ENCODE measurements at regions not wholly inside any gene's neighbourhood (a gene's known extent, or its start where the extent isn't known, plus 50 kb on each side); places are given as distances from the start of the nearest gene placed in this dataset.

GRCh38 chr2:881204-881918 is 69.3 kb upstream of the SNTG2 start:
- no peak overlapping the region for H3K27ac Mint-ChIP-seq (ENCODE audit: unreplicated experiment)
- no peaks in the 10 kb centered on the region for H3K9me3 Mint-ChIP-seq
- TF ChIP-seq CTCF (conservative IDR thresholded peaks at IDR 0.05): no peak
- peaks cover 5% of the 10 kb centered on the region for H3K4me1 Mint-ChIP-seq
- no peak for DNase-seq (ENCODE audit: low read depth, low spot score)
- H3K36me3 Mint-ChIP-seq (ENCODE audit: low read depth): no peaks in the 10 kb centered on the region
- H3K4me3 Mint-ChIP-seq: no peak overlapping the region
- H3K27me3 Mint-ChIP-seq (ENCODE audit: low read depth): peaks cover 24% of the 10 kb centered on the region

DNA sequence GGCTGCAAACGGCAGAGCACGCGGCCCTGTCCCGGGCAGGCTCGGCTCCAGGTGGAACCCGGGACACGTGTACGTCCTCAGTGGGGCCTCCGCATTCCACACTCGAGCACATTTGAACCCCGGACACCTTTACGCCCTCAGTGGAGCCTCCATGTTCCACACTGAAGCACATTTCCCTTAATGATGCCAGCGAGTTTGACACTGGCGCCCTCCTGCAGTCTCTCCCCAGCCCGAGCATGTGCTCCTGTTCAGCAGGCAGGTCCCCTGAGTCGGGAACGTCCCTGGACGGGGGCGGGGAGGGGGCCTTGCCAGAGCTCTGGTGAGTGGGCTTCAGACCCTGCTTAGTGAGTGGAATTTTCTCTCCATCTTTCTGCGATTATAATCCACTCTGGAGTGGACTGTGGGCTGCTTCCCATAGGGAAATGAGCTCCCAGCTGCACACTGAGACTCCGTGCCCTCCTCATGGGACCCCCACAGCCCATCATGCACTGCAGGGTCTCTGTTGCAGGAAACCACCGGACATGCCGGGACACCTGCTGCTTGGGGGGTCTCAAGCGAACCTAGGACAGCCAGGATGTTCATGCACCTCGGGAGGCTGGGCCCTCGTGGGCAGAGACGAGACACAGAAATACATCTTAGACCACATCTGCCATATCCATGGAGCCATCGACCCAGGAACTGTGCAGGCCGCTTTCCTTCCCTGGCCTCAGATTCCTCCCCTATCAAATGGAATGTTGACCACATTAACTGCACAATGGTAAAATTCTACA is 70.3 kb upstream of the SNTG2 start:
- no peaks in the 10 kb centered on the region for H3K9me3 Mint-ChIP-seq
- H3K4me3 Mint-ChIP-seq: no peak overlapping the region
- TF ChIP-seq CTCF (conservative IDR thresholded peaks at IDR 0.05): no peak
- peaks cover 5% of the 10 kb centered on the region for H3K4me1 Mint-ChIP-seq
- no peak for DNase-seq (ENCODE audit: low read depth, low spot score)
- H3K27me3 Mint-ChIP-seq (ENCODE audit: low read depth): peaks cover 24% of the 10 kb centered on the region
- no peaks in the 10 kb centered on the region for H3K36me3 Mint-ChIP-seq (ENCODE audit: low read depth)
- no peak overlapping the region for H3K27ac Mint-ChIP-seq (ENCODE audit: unreplicated experiment)

- Mint-ChIP-seq H3K27ac (ENCODE audit: unreplicated experiment) (no peak overlapping the region), H3K36me3 (ENCODE audit: low read depth) (no peaks in the 10 kb centered on the region), H3K9me3 (no peaks in the 10 kb centered on the region), H3K4me3 (no peak overlapping the region), H3K27me3 (ENCODE audit: low read depth) (peaks cover 18% of the 10 kb centered on the region), H3K4me1 (peaks cover 5% of the 10 kb centered on the region)
- DNase-seq (ENCODE audit: low read depth, low spot score): no peak
- no peak for TF ChIP-seq CTCF (conservative IDR thresholded peaks at IDR 0.05)
Measured at GRCh38 chr2:879540-879939, 71.1 kb upstream of the SNTG2 start.

DNA sequence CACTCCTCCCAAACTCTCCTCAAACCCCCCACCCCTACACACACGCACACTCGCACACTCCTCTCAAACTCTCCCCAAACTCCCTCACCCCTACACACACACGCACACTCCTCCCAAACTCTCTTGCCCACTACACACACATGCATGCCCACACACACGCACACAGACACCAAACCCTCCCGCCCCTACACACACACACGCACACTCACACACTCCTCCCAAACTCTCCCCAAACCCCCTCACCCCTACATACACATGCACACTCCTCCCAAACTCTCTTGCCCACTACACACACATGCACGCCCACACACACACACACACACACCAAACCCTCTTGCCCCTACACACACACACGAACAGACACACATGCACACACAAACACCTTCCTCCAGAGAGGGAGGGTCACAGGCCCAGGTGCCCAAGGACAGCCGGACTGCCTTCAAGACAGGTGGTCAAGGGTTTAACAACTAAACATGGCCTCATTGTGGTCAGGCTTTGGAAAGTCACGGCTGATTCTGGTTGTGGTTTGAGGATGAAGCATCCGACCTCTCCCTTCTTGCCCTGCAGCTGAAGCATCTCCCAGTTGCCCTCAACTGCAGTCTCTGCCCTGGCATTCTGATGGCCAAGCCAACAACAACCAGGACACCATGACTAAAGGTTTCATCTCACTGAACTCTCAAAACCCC is 72.3 kb upstream of the SNTG2 start:
- no peaks in the 10 kb centered on the region for H3K9me3 Mint-ChIP-seq
- H3K27ac Mint-ChIP-seq (ENCODE audit: unreplicated experiment): peak overlapping the region; percentile 27
- no peaks in the 10 kb centered on the region for H3K36me3 Mint-ChIP-seq (ENCODE audit: low read depth)
- no peak for TF ChIP-seq CTCF (conservative IDR thresholded peaks at IDR 0.05)
- H3K4me1 Mint-ChIP-seq: peaks cover 5% of the 10 kb centered on the region
- peaks cover 10% of the 10 kb centered on the region for H3K27me3 Mint-ChIP-seq (ENCODE audit: low read depth)
- no peak overlapping the region for H3K4me3 Mint-ChIP-seq
- no peak for DNase-seq (ENCODE audit: low read depth, low spot score)

- DNase-seq (ENCODE audit: low read depth, low spot score): no peak
- Mint-ChIP-seq H3K27ac (ENCODE audit: unreplicated experiment) (no peak overlapping the region), H3K9me3 (no peaks in the 10 kb centered on the region), H3K27me3 (ENCODE audit: low read depth) (peaks cover 5% of the 10 kb centered on the region), H3K36me3 (ENCODE audit: low read depth) (no peaks in the 10 kb centered on the region), H3K4me3 (no peak overlapping the region), H3K4me1 (peaks cover 4% of the 10 kb centered on the region)
- TF ChIP-seq CTCF (conservative IDR thresholded peaks at IDR 0.05): no peak
Measured at GRCh38 chr2:877747-878146, 72.9 kb upstream of the SNTG2 start.

Measured in neural crest cell (in vitro differentiated cells).